ENCODE measurements at regions not wholly inside any gene's neighbourhood (a gene's known extent, or its start where the extent isn't known, plus 50 kb on each side); places are given as distances from the start of the nearest gene placed in this dataset.
"Not testable (repeated sequence)": the region's sequence is repeated elsewhere in the genome, so short reads cannot be mapped to it uniquely, and the experiment has no call there.

GRCh38 chr3:13231781-13232666, 158.8 kb upstream of the IQSEC1 start:
- H3K36me3 ChIP-seq (ENCODE audit: low read depth): no peaks in the 10 kb centered on the region
- TF ChIP-seq CTCF (conservative IDR thresholded peaks at IDR 0.05) (no peak), EZH2 (IDR thresholded peaks at IDR 0.05; ENCODE audit: low read depth) (no peak)
- H3K27ac ChIP-seq: no peak overlapping the region
- H2AFZ ChIP-seq: no peak overlapping the region
- peaks cover 13% of the 10 kb centered on the region for H3F3A ChIP-seq (ENCODE audit: insufficient read depth, low read depth)
- no peak for DNase-seq
- POLR2A ChIA-PET (ENCODE audit: unreplicated experiment): no interaction called here
- no peaks in the 10 kb centered on the region for H3K9me2 ChIP-seq (ENCODE audit: insufficient read depth)
- no peaks in the 10 kb centered on the region for H3K27me3 ChIP-seq (ENCODE audit: insufficient read depth, low read depth)
- CTCF ChIA-PET: no interaction called here
- H3K4me1 ChIP-seq (replicated peaks; ENCODE audit: insufficient read depth): peaks cover 24% of the 10 kb centered on the region
- no peaks in the 10 kb centered on the region for H4K20me1 ChIP-seq (ENCODE audit: insufficient read depth)
- no peak overlapping the region for H3K4me2 ChIP-seq
- H3K4me3 ChIP-seq: no peak overlapping the region
- no peaks in the 10 kb centered on the region for H3K79me2 ChIP-seq (ENCODE audit: low read depth)
- no peaks in the 10 kb centered on the region for H3K9me3 ChIP-seq (ENCODE audit: insufficient read depth, low read depth)
- intact Hi-C loops (cut with micrococcal nuclease; ENCODE audit: unreplicated experiment): no loop called here
- BruUV-seq (replicated peaks): no TSS peak

- Histone ChIP-seq H3K27ac (no peak overlapping the region), H3F3A (ENCODE audit: insufficient read depth, low read depth) (peaks cover 13% of the 10 kb centered on the region), H3K9me3 (ENCODE audit: insufficient read depth, low read depth) (no peaks in the 10 kb centered on the region), H4K20me1 (ENCODE audit: insufficient read depth) (no peaks in the 10 kb centered on the region), H3K4me3 (no peak overlapping the region), H3K36me3 (ENCODE audit: low read depth) (no peaks in the 10 kb centered on the region), H2AFZ (no peak overlapping the region), H3K79me2 (ENCODE audit: low read depth) (no peaks in the 10 kb centered on the region), H3K9me2 (ENCODE audit: insufficient read depth) (no peaks in the 10 kb centered on the region), H3K4me2 (peak overlapping the region; percentile 26), H3K27me3 (ENCODE audit: insufficient read depth, low read depth) (no peaks in the 10 kb centered on the region), H3K4me1 (replicated peaks; ENCODE audit: insufficient read depth) (peaks cover 12% of the 10 kb centered on the region)
- no TSS peak for BruUV-seq (replicated peaks)
- peak; percentile 52 to 81 for DNase-seq
- POLR2A ChIA-PET (ENCODE audit: unreplicated experiment): interaction anchor here (0.5 to 0.7 kb wide), 2 partner anchors 191 to 222 kb away, joined by 3 to 4 read pairs; partner anchors contain the start of gene NUP210
- CTCF ChIA-PET: interaction anchor here (0.7 to 1.0 kb wide), 4 partner anchors 36 to 226 kb away, joined by 3 to 5 read pairs (median 4); no protein-coding TSS in a partner anchor
- intact Hi-C loops (cut with micrococcal nuclease; ENCODE audit: unreplicated experiment): no loop called here
- TF ChIP-seq EZH2 (IDR thresholded peaks at IDR 0.05; ENCODE audit: low read depth): no peak
- TF ChIP-seq CTCF (conservative IDR thresholded peaks at IDR 0.05): peak; percentile 68
These were observed 156.2 kb upstream of the IQSEC1 start for GRCh38 chr3:13229273-13229949.

GRCh38 chr3:13228584-13228983, 155.4 kb upstream of the IQSEC1 start:
- Histone ChIP-seq H3K9me2 (ENCODE audit: insufficient read depth) (no peaks in the 10 kb centered on the region), H3K27ac (no peak overlapping the region), H3F3A (ENCODE audit: insufficient read depth, low read depth) (peaks cover 13% of the 10 kb centered on the region), H3K36me3 (ENCODE audit: low read depth) (no peaks in the 10 kb centered on the region), H2AFZ (no peak overlapping the region), H3K4me1 (replicated peaks; ENCODE audit: insufficient read depth) (peaks cover 15% of the 10 kb centered on the region), H3K4me2 (no peak overlapping the region), H3K9me3 (ENCODE audit: insufficient read depth, low read depth) (no peaks in the 10 kb centered on the region), H3K79me2 (ENCODE audit: low read depth) (no peaks in the 10 kb centered on the region), H3K27me3 (ENCODE audit: insufficient read depth, low read depth) (no peaks in the 10 kb centered on the region), H3K4me3 (no peak overlapping the region), H4K20me1 (ENCODE audit: insufficient read depth) (no peaks in the 10 kb centered on the region)
- intact Hi-C loops (cut with micrococcal nuclease; ENCODE audit: unreplicated experiment): no loop called here
- CTCF ChIA-PET: no interaction called here
- no peak for DNase-seq
- no TSS peak for BruUV-seq (replicated peaks)
- POLR2A ChIA-PET (ENCODE audit: unreplicated experiment): interaction anchor here (0.6 kb wide), 1 partner anchor 69 kb away, joined by 3 read pairs; no protein-coding TSS in a partner anchor
- TF ChIP-seq EZH2 (IDR thresholded peaks at IDR 0.05; ENCODE audit: low read depth) (no peak), CTCF (conservative IDR thresholded peaks at IDR 0.05) (no peak)

- H3K79me2 ChIP-seq (ENCODE audit: low read depth); H2AFZ ChIP-seq; H3K9me3 ChIP-seq (ENCODE audit: insufficient read depth, low read depth); POLR2A ChIA-PET (ENCODE audit: unreplicated experiment); H3K36me3 ChIP-seq (ENCODE audit: low read depth); H3K27ac ChIP-seq; H3K9me2 ChIP-seq (ENCODE audit: insufficient read depth); H3K27me3 ChIP-seq (ENCODE audit: insufficient read depth, low read depth); H4K20me1 ChIP-seq (ENCODE audit: insufficient read depth); DNase-seq; intact Hi-C loops (cut with micrococcal nuclease; ENCODE audit: unreplicated experiment); CTCF ChIA-PET; BruUV-seq (replicated peaks); H3K4me3 ChIP-seq; H3K4me2 ChIP-seq: not testable (repeated sequence)
- peaks cover 16% of the 10 kb centered on the region for H3K4me1 ChIP-seq (replicated peaks; ENCODE audit: insufficient read depth)
- H3F3A ChIP-seq (ENCODE audit: insufficient read depth, low read depth): peaks cover 13% of the 10 kb centered on the region
These were observed 154.9 kb upstream of the IQSEC1 start for GRCh38 chr3:13228169-13228568.
